CD4-positive, alpha-beta memory T cell (primary cell): ENCODE measurements at regions not wholly inside any gene's neighbourhood (a gene's known extent, or its start where the extent isn't known, plus 50 kb on each side); places are given as distances from the start of the nearest gene placed in this dataset.

Source experiments
- CTCF ChIA-PET: fragments of 350-600 bp; sonication (Branson Sonifier 250); formaldehyde crosslinking; loops from one replicate; lab custom pipeline; 2021; ENCODE audit warnings: inconsistent platforms; ENCODE audit not compliant: partially characterized antibody; lab: Charles Lee
- POLR2A ChIA-PET: fragments of 350-600 bp; sonication (Branson Sonifier 250); formaldehyde crosslinking; loops from one replicate; lab custom pipeline; 2021; ENCODE audit not compliant: partially characterized antibody; lab: Charles Lee
- DNase-seq, 5 donors: peaks; one replicate each; pipeline versions ENCODE4 v3.0.0 to v3.0.0-alpha.2; 2020 to 2022; ENCODE audit warnings: mixed read lengths in 1 of 5
- H3K27ac ChIP-seq: one replicate; pipeline ENCODE4 v1.7.0; 2013; ENCODE audit warnings: low read depth, low read length
- H3K27me3 ChIP-seq: 2 replicates; pipeline ENCODE4 v1.7.0; 2013; ENCODE audit warnings: mild to moderate bottlenecking, low read length, moderate library complexity; ENCODE audit not compliant: insufficient read depth
- H3K36me3 ChIP-seq: 2 replicates; pipeline ENCODE4 v1.7.0; 2013; ENCODE audit warnings: mild to moderate bottlenecking, low read length, moderate library complexity; ENCODE audit not compliant: insufficient read depth
- H3K4me1 ChIP-seq: 2 replicates; pipeline ENCODE4 v1.7.0; 2013; ENCODE audit warnings: mild to moderate bottlenecking, low read length, moderate library complexity; ENCODE audit not compliant: insufficient read depth
- H3K4me3 ChIP-seq, 2 donors: one replicate each; pipeline ENCODE4 v1.7.0; 2013; ENCODE audit warnings: low read length in 2 of 2, mild to moderate bottlenecking in 1 of 2
- H3K9me3 ChIP-seq, 2 donors: one replicate each; pipeline ENCODE4 v1.7.0; 2013; ENCODE audit warnings: low read length in 2 of 2, control low read depth in 1 of 2; ENCODE audit not compliant: control insufficient read depth in 1 of 2
- H3K27ac Mint-ChIP-seq, 7 donors: one replicate each; pipeline ENCODE4 v1.8.0; 2020 to 2021; ENCODE audit warnings: mixed read lengths in 7 of 7, mild to moderate bottlenecking in 6 of 7, inconsistent platforms in 3 of 7, moderate library complexity in 3 of 7
- H3K27me3 Mint-ChIP-seq, 2 donors: one replicate each; pipeline ENCODE4 v1.8.0; 2020 to 2021; ENCODE audit warnings: mixed read lengths in 2 of 2
- H3K36me3 Mint-ChIP-seq, 2 donors: one replicate each; pipeline ENCODE4 v1.8.0; 2020 to 2021; ENCODE audit warnings: mixed read lengths in 2 of 2, inconsistent platforms in 1 of 2, mild to moderate bottlenecking in 1 of 2
- H3K4me1 Mint-ChIP-seq, 4 donors: one replicate each; pipeline ENCODE4 v1.8.0; 2020 to 2021; ENCODE audit warnings: mixed read lengths in 4 of 4, mild to moderate bottlenecking in 1 of 4
- H3K4me3 Mint-ChIP-seq, 8 donors: one replicate each; pipeline ENCODE4 v1.8.0; 2020 to 2021; ENCODE audit warnings: mixed read lengths in 8 of 8, mild to moderate bottlenecking in 7 of 8, moderate library complexity in 6 of 8, inconsistent platforms in 3 of 8
- H3K9me3 Mint-ChIP-seq, 8 donors: one replicate each; pipeline ENCODE4 v1.8.0; 2020 to 2021; ENCODE audit warnings: mixed read lengths in 8 of 8, mild to moderate bottlenecking in 5 of 8, inconsistent platforms in 3 of 8, moderate library complexity in 1 of 8
- intact Hi-C: fragments of 100-400 bp; cut with micrococcal nuclease; formaldehyde crosslinking; loops from one replicate; pipeline ENCODE4 v1.15.1; 2023

GRCh38 chr9:38119560-38120236, 50.7 kb upstream of the SHB start:
- ChIA-PET POLR2A (no interaction called here), CTCF (no interaction called here)
- Mint-ChIP-seq H3K4me1 (peaks cover 0 to 1% (median 0%) of the 10 kb centered on the region in 4 donors), H3K4me3 (no peak overlapping the region), H3K27me3 (peaks cover 15 to 25% of the 10 kb centered on the region in 2 donors), H3K27ac (no peak overlapping the region), H3K9me3 (peaks cover 0 to 2% (median 0%) of the 10 kb centered on the region in 8 donors), H3K36me3 (no peaks in the 10 kb centered on the region)
- no peak overlapping the region for H3K27ac ChIP-seq
- no peaks in the 10 kb centered on the region for H3K27me3 ChIP-seq
- no peaks in the 10 kb centered on the region for H3K9me3 ChIP-seq
- intact Hi-C loops = no loop called here
- no peak overlapping the region for H3K4me3 ChIP-seq
- no peak for DNase-seq
- no peaks in the 10 kb centered on the region for H3K4me1 ChIP-seq
- H3K36me3 ChIP-seq = no peaks in the 10 kb centered on the region

- Mint-ChIP-seq H3K27me3 (peaks cover 15 to 23% of the 10 kb centered on the region in 2 donors), H3K9me3 (no peaks in the 10 kb centered on the region), H3K27ac (no peak overlapping the region), H3K4me3 (no peak overlapping the region), H3K36me3 (no peaks in the 10 kb centered on the region), H3K4me1 (peaks cover 0 to 1% (median 0%) of the 10 kb centered on the region in 4 donors)
- Histone ChIP-seq H3K27me3 (no peaks in the 10 kb centered on the region), H3K27ac (no peak overlapping the region), H3K4me1 (no peaks in the 10 kb centered on the region), H3K9me3 (no peaks in the 10 kb centered on the region), H3K4me3 (no peak overlapping the region), H3K36me3 (no peaks in the 10 kb centered on the region)
- intact Hi-C loops = no loop called here
- DNase-seq = no peak
- ChIA-PET CTCF (no interaction called here), POLR2A (no interaction called here)
Measured at GRCh38 chr9:38118862-38119438, 49.9 kb upstream of the SHB start.
